ENCODE measurements at regions not wholly inside any gene's neighbourhood (a gene's known extent, or its start where the extent isn't known, plus 50 kb on each side); places are given as distances from the start of the nearest gene placed in this dataset.
"Not testable (repeated sequence)": the region's sequence is repeated elsewhere in the genome, so short reads cannot be mapped to it uniquely, and the experiment has no call there.

DNA sequence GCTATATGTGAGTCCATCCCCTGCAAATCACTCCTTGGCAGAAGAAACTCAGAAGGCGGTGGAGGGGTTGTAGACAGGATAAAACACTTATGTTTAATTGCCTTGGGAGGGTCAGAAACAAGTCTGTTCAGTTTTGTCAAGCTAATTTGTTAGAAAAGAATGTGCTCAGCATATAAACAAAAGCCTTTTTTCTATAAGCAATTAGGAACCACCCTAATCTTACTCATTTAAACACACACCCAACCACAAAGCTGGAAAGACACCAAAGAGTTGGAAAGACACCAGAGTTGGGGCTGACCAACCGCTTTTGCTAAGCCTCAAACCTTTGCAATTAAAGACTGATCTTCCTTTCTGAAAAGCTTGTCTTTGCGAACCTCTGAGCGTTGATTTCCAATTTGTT, 439.2 kb upstream of the ERCC4 start:
- Histone ChIP-seq H3K4me2 (ENCODE audit: low read length) (no peak overlapping the region), H3K9me3 (replicated peaks; ENCODE audit: low read length) (no peaks in the 10 kb centered on the region), H3K27me3 (ENCODE audit: control insufficient read depth, insufficient read depth, low read length) (no peaks in the 10 kb centered on the region), H3K4me3 (ENCODE audit: low read length) (no peak overlapping the region), H3K4me1 (ENCODE audit: control insufficient read depth, insufficient read depth, low read length) (no peaks in the 10 kb centered on the region), H3K9ac (ENCODE audit: low read depth, low read length) (no peak overlapping the region), H3K36me3 (ENCODE audit: insufficient read depth, low read length) (no peaks in the 10 kb centered on the region)

DNA sequence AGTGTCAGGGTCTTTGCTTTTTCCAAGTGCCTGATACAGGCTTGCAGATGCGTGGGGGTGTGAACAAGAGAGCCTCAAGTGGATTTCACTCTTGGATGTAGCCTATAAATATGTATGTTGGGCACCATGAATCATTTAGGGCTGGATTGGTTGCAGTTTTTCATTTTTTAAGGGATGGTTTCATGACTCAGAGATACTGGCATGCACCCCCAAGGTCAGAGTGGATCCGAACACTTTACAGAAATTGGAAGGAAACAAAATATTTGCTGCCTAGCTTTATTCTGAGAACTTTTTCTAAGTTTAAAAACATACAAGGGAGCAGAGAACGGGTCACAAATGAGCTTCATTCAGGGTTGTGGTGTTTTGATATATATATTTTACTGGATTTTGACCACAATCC, 436.8 kb upstream of the ERCC4 start:
- Histone ChIP-seq H3K4me2 (ENCODE audit: low read length) (no peak overlapping the region), H3K36me3 (ENCODE audit: insufficient read depth, low read length) (no peaks in the 10 kb centered on the region), H3K4me1 (ENCODE audit: control insufficient read depth, insufficient read depth, low read length) (no peaks in the 10 kb centered on the region), H3K27me3 (ENCODE audit: control insufficient read depth, insufficient read depth, low read length) (no peaks in the 10 kb centered on the region), H3K4me3 (ENCODE audit: low read length) (no peak overlapping the region), H3K9me3 (replicated peaks; ENCODE audit: low read length) (no peaks in the 10 kb centered on the region), H3K9ac (ENCODE audit: low read depth, low read length) (no peak overlapping the region)

DNA sequence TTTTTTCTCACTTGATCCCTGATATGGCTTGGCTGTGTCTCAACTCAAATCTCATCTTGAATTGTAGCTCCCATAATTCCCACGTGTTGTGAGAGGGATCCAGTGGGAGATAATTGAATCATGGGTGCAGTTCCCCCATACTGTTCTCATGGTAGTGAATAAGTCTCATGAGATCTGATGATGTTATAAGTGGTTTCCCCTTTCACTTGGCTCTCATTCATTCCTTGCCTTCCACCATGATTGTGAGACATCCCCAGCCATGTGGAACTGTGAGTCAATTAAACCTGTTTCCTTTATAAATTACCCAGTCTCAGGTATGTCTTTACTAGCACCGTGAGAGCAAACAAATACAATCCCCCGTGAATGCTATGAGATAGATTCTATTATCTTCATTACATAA, 430.5 kb upstream of the ERCC4 start:
- H3K36me3 ChIP-seq (ENCODE audit: insufficient read depth, low read length); H3K4me2 ChIP-seq (ENCODE audit: low read length); H3K27me3 ChIP-seq (ENCODE audit: control insufficient read depth, insufficient read depth, low read length); H3K9me3 ChIP-seq (replicated peaks; ENCODE audit: low read length); H3K4me1 ChIP-seq (ENCODE audit: control insufficient read depth, insufficient read depth, low read length); H3K9ac ChIP-seq (ENCODE audit: low read depth, low read length); H3K4me3 ChIP-seq (ENCODE audit: low read length): not testable (repeated sequence)

DNA sequence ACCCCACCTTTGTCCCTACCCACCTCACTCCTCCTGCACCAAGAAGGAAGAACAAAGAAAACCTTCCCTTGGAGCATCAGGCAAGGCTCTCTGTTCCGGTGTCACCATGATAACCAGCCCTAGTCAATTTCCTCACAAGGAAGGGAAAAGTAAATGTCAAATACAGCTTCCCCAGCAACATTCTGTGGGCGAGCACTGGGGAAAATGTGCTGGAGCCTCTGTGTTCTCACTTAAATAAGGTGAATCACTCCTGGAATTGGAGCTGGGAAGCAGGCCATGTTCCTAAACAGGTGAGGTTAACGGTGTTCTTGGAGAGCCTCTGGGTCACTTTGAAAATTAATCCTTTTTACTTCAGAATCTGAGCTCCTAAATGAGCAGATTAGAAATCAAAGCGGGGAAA, 427.9 kb upstream of the ERCC4 start:
- no peaks in the 10 kb centered on the region for H3K27me3 ChIP-seq (ENCODE audit: control insufficient read depth, insufficient read depth, low read length)
- H3K9ac ChIP-seq (ENCODE audit: low read depth, low read length), result no peak overlapping the region
- no peaks in the 10 kb centered on the region for H3K4me1 ChIP-seq (ENCODE audit: control insufficient read depth, insufficient read depth, low read length)
- no peaks in the 10 kb centered on the region for H3K36me3 ChIP-seq (ENCODE audit: insufficient read depth, low read length)
- H3K4me2 ChIP-seq (ENCODE audit: low read length), result no peak overlapping the region
- no peak overlapping the region for H3K4me3 ChIP-seq (ENCODE audit: low read length)
- no peaks in the 10 kb centered on the region for H3K9me3 ChIP-seq (replicated peaks; ENCODE audit: low read length)

DNA sequence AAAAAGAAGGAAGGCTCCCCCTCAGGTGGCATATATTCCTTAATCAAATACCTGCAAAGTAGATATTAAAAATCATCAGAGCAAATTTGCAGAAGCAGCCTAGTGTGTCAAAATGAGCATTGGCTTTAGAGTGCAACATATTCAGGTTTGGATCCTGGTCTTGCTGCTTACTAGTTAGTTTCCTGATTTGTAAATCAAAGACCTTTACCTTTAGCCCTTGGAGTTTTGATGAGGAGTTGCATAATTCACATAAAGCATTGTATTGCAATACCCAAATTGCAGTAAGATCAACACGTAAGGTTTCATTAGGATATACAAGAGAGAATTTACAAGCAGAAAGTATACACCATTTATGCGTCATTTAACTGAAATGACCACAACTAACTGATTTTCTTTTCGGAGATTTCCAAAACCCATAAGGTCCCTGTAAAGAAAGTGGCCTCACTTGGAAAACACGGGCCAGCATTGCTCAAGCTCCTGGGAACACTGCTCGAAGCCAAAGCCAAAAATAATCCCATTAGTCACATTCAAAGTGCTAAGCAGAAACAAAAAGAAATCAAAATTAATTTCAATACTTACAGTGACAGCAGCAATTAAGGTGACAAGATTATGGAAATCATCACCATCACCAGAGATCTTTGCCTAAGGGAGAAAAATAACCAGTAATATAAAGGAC, 415.9 kb upstream of the ERCC4 start:
- Histone ChIP-seq H3K4me2 (ENCODE audit: low read length) (no peak overlapping the region), H3K4me3 (ENCODE audit: low read length) (no peak overlapping the region), H3K27me3 (ENCODE audit: control insufficient read depth, insufficient read depth, low read length) (no peaks in the 10 kb centered on the region), H3K36me3 (ENCODE audit: insufficient read depth, low read length) (no peaks in the 10 kb centered on the region), H3K9me3 (replicated peaks; ENCODE audit: low read length) (no peaks in the 10 kb centered on the region), H3K4me1 (ENCODE audit: control insufficient read depth, insufficient read depth, low read length) (no peaks in the 10 kb centered on the region), H3K9ac (ENCODE audit: low read depth, low read length) (no peak overlapping the region)

DNA sequence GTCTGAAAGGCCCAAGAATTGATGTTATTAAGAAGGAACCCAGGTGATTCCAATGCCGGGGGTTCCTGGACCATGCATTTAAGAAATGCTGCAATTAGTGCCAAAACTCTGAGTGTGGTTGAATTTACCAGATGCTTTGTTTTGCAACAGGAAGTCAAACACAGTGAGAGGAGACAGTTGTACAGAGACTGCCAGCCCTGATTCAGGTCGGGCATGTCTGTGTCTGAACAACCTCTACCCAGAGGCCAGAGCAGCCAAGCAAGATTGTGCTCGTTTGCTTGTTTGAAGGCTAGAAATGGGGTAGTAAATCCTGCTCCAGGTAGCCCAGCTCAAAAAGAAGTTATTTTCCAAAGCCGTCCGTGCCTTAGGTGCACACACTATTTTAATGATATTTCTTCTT, 412.4 kb upstream of the ERCC4 start:
- Histone ChIP-seq H3K4me2 (ENCODE audit: low read length) (no peak overlapping the region), H3K36me3 (ENCODE audit: insufficient read depth, low read length) (no peaks in the 10 kb centered on the region), H3K4me1 (ENCODE audit: control insufficient read depth, insufficient read depth, low read length) (no peaks in the 10 kb centered on the region), H3K9ac (ENCODE audit: low read depth, low read length) (no peak overlapping the region), H3K4me3 (ENCODE audit: low read length) (no peak overlapping the region), H3K27me3 (ENCODE audit: control insufficient read depth, insufficient read depth, low read length) (no peaks in the 10 kb centered on the region), H3K9me3 (replicated peaks; ENCODE audit: low read length) (no peaks in the 10 kb centered on the region)

DNA sequence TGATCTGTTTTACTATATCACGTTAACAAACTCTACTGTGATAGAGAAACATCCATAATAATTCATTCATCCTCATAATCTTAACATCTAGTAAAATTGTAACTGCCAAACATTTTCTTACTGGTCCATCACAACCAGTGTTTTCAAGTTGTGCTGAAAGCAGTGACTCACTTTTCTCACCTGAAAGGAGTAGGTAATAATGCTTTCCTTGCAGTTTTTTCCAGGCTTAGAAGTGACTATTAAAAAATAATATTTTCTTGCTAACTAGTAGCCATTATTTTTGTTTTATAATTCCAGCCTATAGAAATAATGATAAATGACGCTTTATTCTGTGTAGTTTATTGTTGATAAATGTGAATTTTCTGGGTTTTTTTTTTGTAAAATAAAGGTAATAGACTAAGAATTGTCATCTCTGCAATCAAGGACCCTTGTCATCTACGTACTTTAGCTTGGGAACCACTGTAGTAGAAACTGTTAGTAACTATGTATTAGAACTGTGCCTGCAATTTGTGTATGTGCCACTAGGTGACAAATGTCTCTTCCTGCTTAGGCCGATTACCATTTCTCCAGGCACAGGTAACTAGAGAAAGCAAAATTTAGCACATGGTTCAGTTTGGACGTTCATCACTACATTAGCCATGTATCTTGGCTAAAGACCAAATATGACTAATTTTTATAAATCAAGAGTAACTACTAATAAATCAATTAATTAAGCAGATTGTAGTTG, 409.4 kb upstream of the ERCC4 start:
- Histone ChIP-seq H3K4me1 (ENCODE audit: control insufficient read depth, insufficient read depth, low read length) (no peaks in the 10 kb centered on the region), H3K4me2 (ENCODE audit: low read length) (no peak overlapping the region), H3K4me3 (ENCODE audit: low read length) (no peak overlapping the region), H3K36me3 (ENCODE audit: insufficient read depth, low read length) (no peaks in the 10 kb centered on the region), H3K9ac (ENCODE audit: low read depth, low read length) (no peak overlapping the region), H3K9me3 (replicated peaks; ENCODE audit: low read length) (no peaks in the 10 kb centered on the region), H3K27me3 (ENCODE audit: control insufficient read depth, insufficient read depth, low read length) (no peaks in the 10 kb centered on the region)

DNA sequence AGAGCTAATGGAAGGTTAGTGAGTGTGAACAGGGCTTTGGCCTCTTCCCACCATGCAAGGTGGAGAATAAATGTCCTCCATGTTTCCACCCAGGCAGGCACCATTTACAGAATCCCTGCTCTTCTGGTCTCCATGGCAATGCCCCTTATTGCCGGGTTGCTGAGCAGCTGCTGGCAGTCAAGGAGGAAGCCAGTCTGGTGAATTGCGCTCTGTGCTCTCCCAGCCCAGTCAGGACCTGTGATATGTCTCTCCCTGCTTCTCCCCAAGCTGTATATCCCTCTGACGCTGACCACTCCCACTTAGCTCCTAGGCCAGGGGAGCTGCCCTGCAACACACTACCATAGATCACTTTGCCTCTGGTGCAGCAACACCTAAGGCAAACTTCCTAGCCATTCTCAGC, 402.1 kb upstream of the ERCC4 start:
- H3K9ac ChIP-seq (ENCODE audit: low read depth, low read length), result no peak overlapping the region
- H3K4me3 ChIP-seq (ENCODE audit: low read length), result no peak overlapping the region
- H3K9me3 ChIP-seq (replicated peaks; ENCODE audit: low read length), result no peaks in the 10 kb centered on the region
- no peaks in the 10 kb centered on the region for H3K36me3 ChIP-seq (ENCODE audit: insufficient read depth, low read length)
- H3K27me3 ChIP-seq (ENCODE audit: control insufficient read depth, insufficient read depth, low read length), result no peaks in the 10 kb centered on the region
- no peak overlapping the region for H3K4me2 ChIP-seq (ENCODE audit: low read length)
- no peaks in the 10 kb centered on the region for H3K4me1 ChIP-seq (ENCODE audit: control insufficient read depth, insufficient read depth, low read length)

DNA sequence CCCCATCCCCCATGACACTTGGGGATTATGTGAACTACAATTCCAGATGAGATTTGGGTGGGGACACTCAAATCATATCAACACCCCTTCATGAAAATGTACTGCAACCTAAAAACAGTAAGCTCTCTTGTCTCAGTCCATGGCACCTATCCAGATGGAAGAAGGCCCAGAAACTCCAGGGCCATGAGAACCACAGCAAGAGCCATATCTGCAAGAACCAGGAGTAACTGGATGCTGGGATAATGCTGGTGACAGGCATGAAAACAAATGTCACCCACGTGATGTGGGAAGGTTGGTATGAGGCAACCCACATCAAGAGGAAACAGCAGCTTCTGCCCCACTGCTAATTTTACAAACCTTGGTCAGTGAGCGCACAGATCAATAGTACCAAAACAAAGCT, 400.1 kb upstream of the ERCC4 start:
- Histone ChIP-seq H3K36me3 (ENCODE audit: insufficient read depth, low read length) (no peaks in the 10 kb centered on the region), H3K4me1 (ENCODE audit: control insufficient read depth, insufficient read depth, low read length) (no peaks in the 10 kb centered on the region), H3K4me2 (ENCODE audit: low read length) (no peak overlapping the region), H3K4me3 (ENCODE audit: low read length) (no peak overlapping the region), H3K27me3 (ENCODE audit: control insufficient read depth, insufficient read depth, low read length) (no peaks in the 10 kb centered on the region), H3K9ac (ENCODE audit: low read depth, low read length) (no peak overlapping the region), H3K9me3 (replicated peaks; ENCODE audit: low read length) (no peaks in the 10 kb centered on the region)

DNA sequence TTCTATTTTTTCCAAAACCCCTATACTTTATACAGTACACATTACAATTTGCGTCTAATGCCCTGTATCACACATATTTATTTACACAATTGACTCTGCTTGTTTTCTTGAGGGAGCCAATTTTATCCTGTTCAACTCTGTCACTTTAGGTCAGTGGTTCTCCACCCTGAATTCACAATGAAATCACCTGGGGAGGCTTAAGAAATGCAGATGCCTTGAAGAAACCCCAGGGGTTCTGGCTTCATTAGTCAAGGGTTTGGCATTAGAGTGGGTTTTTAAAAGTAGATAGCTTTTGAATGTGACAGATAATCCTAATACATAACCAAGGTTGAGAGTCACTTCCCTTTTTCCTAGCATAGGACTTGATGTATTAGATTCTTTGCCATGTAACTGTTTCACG, 398.6 kb upstream of the ERCC4 start:
- no peaks in the 10 kb centered on the region for H3K4me1 ChIP-seq (ENCODE audit: control insufficient read depth, insufficient read depth, low read length)
- H3K4me3 ChIP-seq (ENCODE audit: low read length), result no peak overlapping the region
- H3K36me3 ChIP-seq (ENCODE audit: insufficient read depth, low read length), result no peaks in the 10 kb centered on the region
- no peak overlapping the region for H3K9ac ChIP-seq (ENCODE audit: low read depth, low read length)
- H3K9me3 ChIP-seq (replicated peaks; ENCODE audit: low read length), result no peaks in the 10 kb centered on the region
- no peak overlapping the region for H3K4me2 ChIP-seq (ENCODE audit: low read length)
- H3K27me3 ChIP-seq (ENCODE audit: control insufficient read depth, insufficient read depth, low read length), result no peaks in the 10 kb centered on the region

DNA sequence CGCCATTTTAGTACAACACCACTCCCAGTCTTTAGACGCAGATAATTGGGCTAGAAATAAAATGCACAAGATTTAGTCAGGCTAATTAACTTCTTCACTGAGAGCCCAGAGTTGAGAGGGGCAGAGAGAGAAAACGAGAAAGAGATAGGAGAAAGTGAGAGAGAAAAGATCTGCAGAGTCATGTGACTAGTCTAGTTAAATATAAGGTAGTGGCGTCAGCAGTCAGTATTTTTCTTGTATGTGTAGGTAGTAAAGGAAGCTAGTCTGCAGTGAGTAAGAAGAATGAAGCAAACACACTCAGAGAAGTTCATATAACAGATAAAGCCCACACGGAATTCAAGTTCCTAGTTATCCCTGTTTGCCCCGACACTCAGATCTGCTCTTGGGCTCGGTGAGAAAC, 392.6 kb upstream of the ERCC4 start:
- H3K9me3 ChIP-seq (replicated peaks; ENCODE audit: low read length), result no peaks in the 10 kb centered on the region
- H3K4me2 ChIP-seq (ENCODE audit: low read length), result no peak overlapping the region
- H3K4me3 ChIP-seq (ENCODE audit: low read length), result no peak overlapping the region
- H3K27me3 ChIP-seq (ENCODE audit: control insufficient read depth, insufficient read depth, low read length), result no peaks in the 10 kb centered on the region
- no peaks in the 10 kb centered on the region for H3K4me1 ChIP-seq (ENCODE audit: control insufficient read depth, insufficient read depth, low read length)
- no peaks in the 10 kb centered on the region for H3K36me3 ChIP-seq (ENCODE audit: insufficient read depth, low read length)
- H3K9ac ChIP-seq (ENCODE audit: low read depth, low read length), result no peak overlapping the region

DNA sequence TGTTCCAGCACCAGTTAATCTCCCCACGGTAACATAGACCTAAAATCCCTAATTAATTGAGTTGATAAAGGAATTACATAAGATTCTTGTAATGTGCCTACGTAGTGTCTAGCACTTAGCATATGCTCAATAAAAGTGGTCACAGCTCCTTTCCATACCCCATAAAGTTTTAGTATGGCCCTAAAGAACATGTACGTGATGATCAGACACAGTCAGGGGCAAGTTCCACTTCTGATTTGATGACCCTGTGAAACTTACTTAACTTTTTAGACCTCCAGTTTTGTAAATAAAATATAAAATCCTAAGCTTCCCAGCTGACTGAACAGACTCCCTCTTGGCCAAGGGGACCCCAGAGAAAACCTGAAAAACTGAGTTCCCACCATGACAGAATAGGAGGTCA, 391.3 kb upstream of the ERCC4 start:
- Histone ChIP-seq H3K4me3 (ENCODE audit: low read length) (no peak overlapping the region), H3K9me3 (replicated peaks; ENCODE audit: low read length) (no peaks in the 10 kb centered on the region), H3K4me1 (ENCODE audit: control insufficient read depth, insufficient read depth, low read length) (no peaks in the 10 kb centered on the region), H3K27me3 (ENCODE audit: control insufficient read depth, insufficient read depth, low read length) (no peaks in the 10 kb centered on the region), H3K9ac (ENCODE audit: low read depth, low read length) (no peak overlapping the region), H3K36me3 (ENCODE audit: insufficient read depth, low read length) (no peaks in the 10 kb centered on the region), H3K4me2 (ENCODE audit: low read length) (no peak overlapping the region)
